ENCODE measurements at regions not wholly inside any gene's neighbourhood (a gene's known extent, or its start where the extent isn't known, plus 50 kb on each side); places are given as distances from the start of the nearest gene placed in this dataset.

DNA sequence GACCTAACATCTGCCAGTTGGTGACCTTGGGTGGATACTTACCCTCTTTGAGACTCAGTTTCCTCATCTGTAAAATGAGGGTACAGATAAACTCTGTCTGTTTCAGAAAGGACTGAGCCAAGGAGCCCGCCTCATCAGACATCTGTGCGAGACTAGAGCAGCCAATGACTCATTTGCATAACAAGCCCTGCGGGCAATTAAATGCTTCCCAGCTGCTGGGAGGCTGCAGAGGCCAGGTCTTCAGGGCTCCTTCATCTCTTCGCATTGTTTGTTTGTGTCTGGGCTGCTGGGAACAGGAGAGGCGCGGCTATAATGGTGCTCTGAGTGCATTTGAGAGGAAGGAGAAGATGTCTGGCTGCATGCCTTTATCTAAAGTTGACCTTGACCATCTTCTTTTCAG, 85.0 kb downstream of the ADRA2C start:
- no peak for TF ChIP-seq ELF4 (IDR thresholded peaks at IDR 0.05)
- no peak for TF ChIP-seq FOXM1 (IDR thresholded peaks at IDR 0.05; ENCODE audit: borderline replicate concordance)
- TF ChIP-seq CTBP1 (IDR thresholded peaks at IDR 0.05; ENCODE audit: borderline replicate concordance): no peak
- TF ChIP-seq HDGF (IDR thresholded peaks at IDR 0.05; ENCODE audit: borderline replicate concordance): no peak
- TF ChIP-seq FOXA1 (IDR thresholded peaks at IDR 0.05): no peak
- TF ChIP-seq, protein P1, sequence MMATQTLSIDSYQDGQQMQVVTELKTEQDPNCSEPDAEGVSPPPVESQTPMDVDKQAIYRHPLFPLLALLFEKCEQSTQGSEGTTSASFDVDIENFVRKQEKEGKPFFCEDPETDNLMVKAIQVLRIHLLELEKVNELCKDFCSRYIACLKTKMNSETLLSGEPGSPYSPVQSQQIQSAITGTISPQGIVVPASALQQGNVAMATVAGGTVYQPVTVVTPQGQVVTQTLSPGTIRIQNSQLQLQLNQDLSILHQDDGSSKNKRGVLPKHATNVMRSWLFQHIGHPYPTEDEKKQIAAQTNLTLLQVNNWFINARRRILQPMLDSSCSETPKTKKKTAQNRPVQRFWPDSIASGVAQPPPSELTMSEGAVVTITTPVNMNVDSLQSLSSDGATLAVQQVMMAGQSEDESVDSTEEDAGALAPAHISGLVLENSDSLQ (IDR thresholded peaks at IDR 0.05): no peak
- ChIA-PET CTCF (no interaction called here), POLR2A (no interaction called here)
- no peak for DNase-seq (ENCODE audit: extremely low spot score)

GRCh38 chr4:3851881-3852280, 85.7 kb downstream of the ADRA2C start:
- POLR2A ChIA-PET: no interaction called here
- no peak for TF ChIP-seq ZNF384 (IDR thresholded peaks at IDR 0.05)
- no peak for TF ChIP-seq SUZ12 (IDR thresholded peaks at IDR 0.05)
- no peak for TF ChIP-seq LEF1 (IDR thresholded peaks at IDR 0.05; ENCODE audit: borderline replicate concordance)
- TF ChIP-seq L3MBTL2 (conservative IDR thresholded peaks at IDR 0.05): no peak
- no peak for TF ChIP-seq FOXA1 (IDR thresholded peaks at IDR 0.05)
- TF ChIP-seq, protein P1 (IDR thresholded peaks at IDR 0.05): no peak
- no peak for TF ChIP-seq BHLHE40 (IDR thresholded peaks at IDR 0.05; ENCODE audit: borderline replicate concordance)
- no peak for TF ChIP-seq ELF4 (IDR thresholded peaks at IDR 0.05)
- no peak for TF ChIP-seq FOXM1 (IDR thresholded peaks at IDR 0.05; ENCODE audit: borderline replicate concordance)
- TF ChIP-seq FOXK2 (IDR thresholded peaks at IDR 0.05): no peak
- TF ChIP-seq SP1 (IDR thresholded peaks at IDR 0.05): no peak
- no peak for TF ChIP-seq TARDBP (IDR thresholded peaks at IDR 0.05)
- no peak for TF ChIP-seq CTBP1 (IDR thresholded peaks at IDR 0.05; ENCODE audit: borderline replicate concordance)
- TF ChIP-seq NFRKB (IDR thresholded peaks at IDR 0.05): no peak
- TF ChIP-seq ARNT (IDR thresholded peaks at IDR 0.05): no peak
- no peak for TF ChIP-seq HDGF (IDR thresholded peaks at IDR 0.05; ENCODE audit: borderline replicate concordance)
- no peak for DNase-seq (ENCODE audit: extremely low spot score)
- CTCF ChIA-PET: no interaction called here

DNA sequence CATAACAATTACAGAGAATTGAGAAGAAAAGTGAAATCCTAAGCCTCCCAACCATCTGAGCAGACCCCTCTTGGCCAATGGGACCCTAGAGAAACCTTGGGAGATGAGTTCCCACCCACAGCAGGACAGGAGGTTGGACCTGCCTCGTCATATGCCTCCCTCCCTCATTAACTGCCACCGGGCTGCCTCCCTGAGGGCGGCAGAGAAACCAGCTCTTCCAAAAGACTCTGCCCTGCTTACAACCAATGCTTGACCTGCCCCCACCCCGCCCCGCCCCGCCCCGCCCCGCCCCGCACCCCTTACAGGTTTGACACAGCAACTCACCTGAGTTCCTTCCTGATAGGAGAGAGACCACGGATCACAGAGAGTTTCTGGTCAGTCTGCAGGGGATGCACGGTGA, 86.1 kb downstream of the ADRA2C start:
- no peak for DNase-seq (ENCODE audit: extremely low spot score)
- POLR2A ChIA-PET: no interaction called here
- no peak for TF ChIP-seq TARDBP (IDR thresholded peaks at IDR 0.05)
- TF ChIP-seq CTBP1 (IDR thresholded peaks at IDR 0.05; ENCODE audit: borderline replicate concordance): no peak
- no peak for TF ChIP-seq BHLHE40 (IDR thresholded peaks at IDR 0.05; ENCODE audit: borderline replicate concordance)
- no peak for TF ChIP-seq SUZ12 (IDR thresholded peaks at IDR 0.05)
- TF ChIP-seq FOXK2 (IDR thresholded peaks at IDR 0.05): no peak
- TF ChIP-seq ARNT (IDR thresholded peaks at IDR 0.05): no peak
- TF ChIP-seq L3MBTL2 (conservative IDR thresholded peaks at IDR 0.05): no peak
- TF ChIP-seq LEF1 (IDR thresholded peaks at IDR 0.05; ENCODE audit: borderline replicate concordance): no peak
- TF ChIP-seq ZNF384 (IDR thresholded peaks at IDR 0.05): no peak
- TF ChIP-seq SP1 (IDR thresholded peaks at IDR 0.05): no peak
- CTCF ChIA-PET: no interaction called here

DNA sequence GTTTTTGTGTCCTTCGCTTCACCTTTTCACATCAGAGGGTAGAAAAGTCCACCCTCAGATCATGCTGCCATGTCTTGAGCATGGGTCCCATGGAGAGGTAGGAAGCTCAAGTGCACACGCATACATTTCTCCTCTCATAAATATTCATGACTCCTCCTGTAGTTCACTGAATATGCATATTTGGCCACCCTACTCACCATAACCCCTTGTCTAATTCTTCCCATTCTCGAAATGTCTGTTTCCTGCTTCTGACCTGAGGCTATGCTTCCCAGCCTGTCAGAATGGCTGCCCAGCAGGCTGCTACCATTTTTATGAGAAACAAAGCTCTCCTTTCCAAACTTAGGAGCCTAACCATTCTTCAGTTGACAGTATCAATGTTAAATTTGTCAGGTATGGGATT, 86.5 kb downstream of the ADRA2C start:
- ChIA-PET CTCF (no interaction called here), POLR2A (no interaction called here)
- DNase-seq (ENCODE audit: extremely low spot score): no peak
- TF ChIP-seq LEF1 (IDR thresholded peaks at IDR 0.05; ENCODE audit: borderline replicate concordance): no peak
- TF ChIP-seq SUZ12 (IDR thresholded peaks at IDR 0.05): no peak
- TF ChIP-seq HDGF (IDR thresholded peaks at IDR 0.05; ENCODE audit: borderline replicate concordance): no peak
- TF ChIP-seq BHLHE40 (IDR thresholded peaks at IDR 0.05; ENCODE audit: borderline replicate concordance): no peak
- TF ChIP-seq SP1 (IDR thresholded peaks at IDR 0.05): no peak
- no peak for TF ChIP-seq ZNF384 (IDR thresholded peaks at IDR 0.05)

- no peak for TF ChIP-seq NFRKB (IDR thresholded peaks at IDR 0.05)
- no peak for TF ChIP-seq CTBP1 (IDR thresholded peaks at IDR 0.05; ENCODE audit: borderline replicate concordance)
- TF ChIP-seq ARNT (IDR thresholded peaks at IDR 0.05): no peak
- TF ChIP-seq FOXM1 (IDR thresholded peaks at IDR 0.05; ENCODE audit: borderline replicate concordance): no peak
- no peak for TF ChIP-seq HDGF (IDR thresholded peaks at IDR 0.05; ENCODE audit: borderline replicate concordance)
- no peak for TF ChIP-seq TARDBP (IDR thresholded peaks at IDR 0.05)
- TF ChIP-seq LEF1 (IDR thresholded peaks at IDR 0.05; ENCODE audit: borderline replicate concordance): no peak
- TF ChIP-seq, protein P1 (IDR thresholded peaks at IDR 0.05): no peak
- TF ChIP-seq BHLHE40 (IDR thresholded peaks at IDR 0.05; ENCODE audit: borderline replicate concordance): no peak
- no peak for TF ChIP-seq SUZ12 (IDR thresholded peaks at IDR 0.05)
- no peak for TF ChIP-seq L3MBTL2 (conservative IDR thresholded peaks at IDR 0.05)
- TF ChIP-seq ZNF384 (IDR thresholded peaks at IDR 0.05): no peak
- POLR2A ChIA-PET: no interaction called here
- no peak for DNase-seq (ENCODE audit: extremely low spot score)
- CTCF ChIA-PET: no interaction called here
Observed at GRCh38 chr4:3853388-3854035, 87.3 kb downstream of the ADRA2C start.

DNA sequence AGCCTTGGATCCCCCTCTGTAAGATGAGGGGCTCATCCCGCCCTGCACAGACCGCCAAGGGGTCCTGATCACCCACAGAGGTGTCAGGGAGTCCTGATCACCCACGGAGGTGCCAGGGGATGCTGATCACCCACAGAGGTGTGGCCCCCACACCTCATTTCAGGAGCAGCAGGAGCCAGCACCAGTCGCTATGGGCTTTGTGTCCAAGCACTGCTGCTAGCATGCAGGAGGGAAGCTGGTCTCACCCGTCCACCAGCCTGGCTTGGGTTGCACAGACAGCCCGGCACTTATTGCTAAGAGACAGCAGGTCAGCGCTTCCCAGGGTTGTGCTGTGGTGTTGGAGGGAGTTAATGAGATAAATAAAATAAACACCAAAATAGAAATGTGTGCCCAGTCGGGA, 88.5 kb downstream of the ADRA2C start:
- ChIA-PET POLR2A (no interaction called here), CTCF (no interaction called here)
- no peak for DNase-seq (ENCODE audit: extremely low spot score)
- TF ChIP-seq ELF4 (IDR thresholded peaks at IDR 0.05) (no peak), HDGF (IDR thresholded peaks at IDR 0.05; ENCODE audit: borderline replicate concordance) (no peak), SUZ12 (IDR thresholded peaks at IDR 0.05) (no peak), L3MBTL2 (conservative IDR thresholded peaks at IDR 0.05) (no peak), TARDBP (IDR thresholded peaks at IDR 0.05) (no peak), ARNT (IDR thresholded peaks at IDR 0.05) (no peak), NFRKB (IDR thresholded peaks at IDR 0.05) (no peak), BHLHE40 (IDR thresholded peaks at IDR 0.05; ENCODE audit: borderline replicate concordance) (no peak), LEF1 (IDR thresholded peaks at IDR 0.05; ENCODE audit: borderline replicate concordance) (no peak), FOXM1 (IDR thresholded peaks at IDR 0.05; ENCODE audit: borderline replicate concordance) (no peak), ZNF384 (IDR thresholded peaks at IDR 0.05) (no peak), FOXK2 (IDR thresholded peaks at IDR 0.05) (no peak)
- TF ChIP-seq, protein P1 (IDR thresholded peaks at IDR 0.05): no peak
